Omental fat pad (tissue), 3 donors: ENCODE measurements at regions not wholly inside any gene's neighbourhood (a gene's known extent, or its start where the extent isn't known, plus 50 kb on each side); places are given as distances from the start of the nearest gene placed in this dataset.

Experiments
- ATAC-seq: fragments of 150-250 bp; one replicate; pipeline ENCODE4 v1.9.1; 2016; ENCODE audit warnings: mild to moderate bottlenecking, moderate library complexity; ENCODE audit not compliant: low FRiP score
- DNase-seq: peaks from one replicate; pipeline ENCODE4 v3.0.0-alpha.2; 2019; ENCODE audit warnings: low spot score
- TF ChIP-seq, protein P1 (sequence below), 3 donors: fragments of 450-650 bp; IDR thresholded peaks; one replicate each; pipeline ENCODE4 v1.5.1; 2016 to 2017; ENCODE audit warnings: antibody characterized with exemption in 3 of 3, mild to moderate bottlenecking in 3 of 3, moderate library complexity in 2 of 3

GRCh38 chr11:10627291-10627690, 58.8 kb upstream of the LYVE1 start:
- TF ChIP-seq, protein P1, sequence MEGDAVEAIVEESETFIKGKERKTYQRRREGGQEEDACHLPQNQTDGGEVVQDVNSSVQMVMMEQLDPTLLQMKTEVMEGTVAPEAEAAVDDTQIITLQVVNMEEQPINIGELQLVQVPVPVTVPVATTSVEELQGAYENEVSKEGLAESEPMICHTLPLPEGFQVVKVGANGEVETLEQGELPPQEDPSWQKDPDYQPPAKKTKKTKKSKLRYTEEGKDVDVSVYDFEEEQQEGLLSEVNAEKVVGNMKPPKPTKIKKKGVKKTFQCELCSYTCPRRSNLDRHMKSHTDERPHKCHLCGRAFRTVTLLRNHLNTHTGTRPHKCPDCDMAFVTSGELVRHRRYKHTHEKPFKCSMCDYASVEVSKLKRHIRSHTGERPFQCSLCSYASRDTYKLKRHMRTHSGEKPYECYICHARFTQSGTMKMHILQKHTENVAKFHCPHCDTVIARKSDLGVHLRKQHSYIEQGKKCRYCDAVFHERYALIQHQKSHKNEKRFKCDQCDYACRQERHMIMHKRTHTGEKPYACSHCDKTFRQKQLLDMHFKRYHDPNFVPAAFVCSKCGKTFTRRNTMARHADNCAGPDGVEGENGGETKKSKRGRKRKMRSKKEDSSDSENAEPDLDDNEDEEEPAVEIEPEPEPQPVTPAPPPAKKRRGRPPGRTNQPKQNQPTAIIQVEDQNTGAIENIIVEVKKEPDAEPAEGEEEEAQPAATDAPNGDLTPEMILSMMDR (IDR thresholded peaks at IDR 0.05): no peak
- no peak for DNase-seq
- ATAC-seq: no peak

DNA sequence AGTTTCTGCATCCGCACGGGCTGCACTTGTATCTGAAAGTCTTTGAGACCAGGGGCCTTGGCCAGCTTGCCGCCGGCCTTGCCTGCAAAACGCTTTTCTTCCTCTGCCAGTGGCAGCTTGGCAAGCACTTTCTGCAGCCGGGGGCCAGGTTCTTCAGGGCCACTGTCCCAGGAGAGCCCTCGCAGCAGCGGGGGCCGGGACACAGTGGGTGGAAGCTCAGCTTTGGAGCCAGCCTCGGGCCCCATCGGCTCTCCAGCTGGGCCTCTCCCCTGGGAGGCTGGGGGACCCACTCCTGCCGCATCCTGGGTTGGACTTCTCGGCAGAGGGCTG, 57.5 kb upstream of the LYVE1 start:
- ATAC-seq (no peak), DNase-seq (no peak)
- TF ChIP-seq, protein P1 (IDR thresholded peaks at IDR 0.05): no peak

DNA sequence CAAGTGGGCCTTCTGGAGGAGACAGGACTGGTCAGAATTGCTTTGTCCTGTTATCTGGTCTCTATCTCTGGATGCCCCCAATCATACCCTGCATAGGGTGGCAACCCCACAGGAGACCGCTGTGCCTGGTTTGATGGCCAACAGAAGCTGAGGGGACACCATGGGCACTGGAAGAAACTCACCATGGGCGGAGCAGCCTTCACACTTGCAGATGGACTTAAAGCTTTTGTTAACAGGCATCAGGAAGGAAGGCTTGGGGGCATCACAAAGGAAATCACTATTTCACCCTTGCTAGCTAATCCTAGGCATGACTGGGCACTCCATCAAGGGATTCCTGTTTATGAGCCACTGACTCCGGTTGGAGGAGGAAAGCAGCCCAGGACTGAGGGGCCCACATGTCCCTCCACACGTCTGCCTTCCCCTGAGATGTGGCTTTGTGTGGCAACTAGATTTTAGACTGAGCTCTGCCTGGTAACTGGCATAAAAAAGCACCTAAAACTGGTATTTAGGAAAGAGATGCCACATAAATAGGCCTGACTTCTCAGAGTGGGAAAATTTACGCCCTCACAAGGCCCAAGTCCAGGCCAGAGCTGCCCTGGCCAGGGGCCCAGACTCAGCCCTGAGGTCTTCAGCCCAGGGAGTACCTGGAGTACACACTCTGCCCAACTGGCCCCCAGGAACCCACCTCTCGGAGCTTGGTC, 57.0 kb upstream of the LYVE1 start:
- TF ChIP-seq, protein P1 (IDR thresholded peaks at IDR 0.05): no peak
- no peak for ATAC-seq
- DNase-seq: no peak

DNA sequence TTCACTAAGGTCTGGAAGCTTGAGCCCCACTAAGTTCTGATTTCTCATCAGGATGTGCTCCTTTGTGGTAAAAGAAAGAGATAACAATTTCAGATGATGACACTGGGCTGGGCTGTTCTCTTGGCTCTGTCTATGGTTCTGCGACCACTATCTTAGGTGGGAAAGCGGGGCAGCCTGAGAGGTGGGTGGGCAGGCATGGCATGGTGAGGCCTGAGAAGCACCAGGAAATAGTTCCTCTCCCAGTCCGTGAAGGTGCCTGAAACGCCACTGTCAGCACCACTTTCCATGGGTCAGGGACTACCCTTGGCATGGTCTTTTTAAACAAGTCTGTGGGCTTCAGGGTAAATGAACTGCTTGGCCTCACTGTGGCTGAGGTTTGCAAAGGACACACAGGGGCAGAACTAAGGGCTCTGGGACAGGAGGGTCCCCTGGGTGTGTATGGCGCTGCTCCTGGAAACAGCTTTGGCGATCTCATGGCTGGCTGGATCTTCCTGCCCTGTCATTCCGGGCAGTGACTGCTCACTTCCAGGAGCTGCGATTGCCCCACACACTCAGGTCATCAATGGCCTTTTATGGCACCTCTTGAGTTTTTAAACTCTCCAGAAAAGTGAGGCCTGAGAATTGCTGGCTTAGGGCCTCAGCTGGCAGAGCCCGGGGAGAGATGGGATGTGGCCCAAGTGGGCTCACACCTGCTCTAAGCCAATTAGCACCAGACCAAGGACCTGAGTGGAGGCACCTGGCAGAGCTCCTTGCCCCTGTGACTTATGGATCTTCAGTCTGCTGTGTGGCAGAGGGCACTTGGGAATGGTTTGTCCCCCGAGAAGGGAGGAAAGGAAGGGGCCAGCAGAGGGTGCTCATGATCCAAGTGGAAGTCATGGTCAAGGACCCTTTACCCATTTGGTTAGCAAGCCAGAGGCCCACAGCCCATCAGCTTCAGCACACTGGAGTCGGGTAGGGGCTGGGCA, 55.6 kb upstream of the LYVE1 start:
- TF ChIP-seq, protein P1 (IDR thresholded peaks at IDR 0.05): no peak
- no peak for ATAC-seq
- DNase-seq: no peak

GRCh38 chr11:10622957-10623791, 54.7 kb upstream of the LYVE1 start:
- ATAC-seq (peak; percentile 41), DNase-seq (no peak)
- TF ChIP-seq, protein P1 (IDR thresholded peaks at IDR 0.05): no peak

GRCh38 chr11:10622108-10622507, 53.6 kb upstream of the LYVE1 start:
- no peak for DNase-seq
- no peak for ATAC-seq
- TF ChIP-seq, protein P1 (IDR thresholded peaks at IDR 0.05): no peak
